ENCODE measurements at regions not wholly inside any gene's neighbourhood (a gene's known extent, or its start where the extent isn't known, plus 50 kb on each side); places are given as distances from the start of the nearest gene placed in this dataset.

DNA sequence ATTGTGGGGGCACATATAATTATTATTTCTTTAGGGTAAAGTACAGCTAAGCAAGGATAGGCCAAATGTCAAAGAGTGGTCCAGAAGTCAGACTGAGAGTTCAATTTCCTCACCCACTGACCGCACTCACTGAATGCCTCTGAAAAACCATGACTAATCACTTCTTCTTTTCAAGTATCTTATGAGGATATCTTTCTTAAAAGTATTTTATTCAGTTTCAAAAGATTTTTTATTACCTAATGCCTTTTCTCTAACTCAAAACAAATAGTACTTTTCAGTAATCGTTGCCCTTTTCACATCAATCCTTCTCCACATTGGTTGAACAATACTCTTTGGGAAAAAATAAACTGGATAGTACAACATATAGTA is 61.7 kb upstream of the CAMK2D start (continued):
- no peak for TF ChIP-seq ZZZ3 (IDR thresholded peaks at IDR 0.05; ENCODE audit: control insufficient read depth, insufficient read length, low read depth)
- TF ChIP-seq PML (IDR thresholded peaks at IDR 0.05; ENCODE audit: low read length): no peak
- no peak for TF ChIP-seq HDAC6 (IDR thresholded peaks at IDR 0.05; ENCODE audit: unreplicated experiment)
- TF ChIP-seq KLF5 (IDR thresholded peaks at IDR 0.05; ENCODE audit: partially characterized antibody): no peak
- TF ChIP-seq, protein P1, sequence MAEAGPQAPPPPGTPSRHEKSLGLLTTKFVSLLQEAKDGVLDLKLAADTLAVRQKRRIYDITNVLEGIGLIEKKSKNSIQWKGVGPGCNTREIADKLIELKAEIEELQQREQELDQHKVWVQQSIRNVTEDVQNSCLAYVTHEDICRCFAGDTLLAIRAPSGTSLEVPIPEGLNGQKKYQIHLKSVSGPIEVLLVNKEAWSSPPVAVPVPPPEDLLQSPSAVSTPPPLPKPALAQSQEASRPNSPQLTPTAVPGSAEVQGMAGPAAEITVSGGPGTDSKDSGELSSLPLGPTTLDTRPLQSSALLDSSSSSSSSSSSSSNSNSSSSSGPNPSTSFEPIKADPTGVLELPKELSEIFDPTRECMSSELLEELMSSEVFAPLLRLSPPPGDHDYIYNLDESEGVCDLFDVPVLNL (IDR thresholded peaks at IDR 0.05; ENCODE audit: low read depth, low read length): no peak
- no peak for TF ChIP-seq POLR2AphosphoS5 (IDR thresholded peaks at IDR 0.05; ENCODE audit: low read length)
- TF ChIP-seq, protein P2, sequence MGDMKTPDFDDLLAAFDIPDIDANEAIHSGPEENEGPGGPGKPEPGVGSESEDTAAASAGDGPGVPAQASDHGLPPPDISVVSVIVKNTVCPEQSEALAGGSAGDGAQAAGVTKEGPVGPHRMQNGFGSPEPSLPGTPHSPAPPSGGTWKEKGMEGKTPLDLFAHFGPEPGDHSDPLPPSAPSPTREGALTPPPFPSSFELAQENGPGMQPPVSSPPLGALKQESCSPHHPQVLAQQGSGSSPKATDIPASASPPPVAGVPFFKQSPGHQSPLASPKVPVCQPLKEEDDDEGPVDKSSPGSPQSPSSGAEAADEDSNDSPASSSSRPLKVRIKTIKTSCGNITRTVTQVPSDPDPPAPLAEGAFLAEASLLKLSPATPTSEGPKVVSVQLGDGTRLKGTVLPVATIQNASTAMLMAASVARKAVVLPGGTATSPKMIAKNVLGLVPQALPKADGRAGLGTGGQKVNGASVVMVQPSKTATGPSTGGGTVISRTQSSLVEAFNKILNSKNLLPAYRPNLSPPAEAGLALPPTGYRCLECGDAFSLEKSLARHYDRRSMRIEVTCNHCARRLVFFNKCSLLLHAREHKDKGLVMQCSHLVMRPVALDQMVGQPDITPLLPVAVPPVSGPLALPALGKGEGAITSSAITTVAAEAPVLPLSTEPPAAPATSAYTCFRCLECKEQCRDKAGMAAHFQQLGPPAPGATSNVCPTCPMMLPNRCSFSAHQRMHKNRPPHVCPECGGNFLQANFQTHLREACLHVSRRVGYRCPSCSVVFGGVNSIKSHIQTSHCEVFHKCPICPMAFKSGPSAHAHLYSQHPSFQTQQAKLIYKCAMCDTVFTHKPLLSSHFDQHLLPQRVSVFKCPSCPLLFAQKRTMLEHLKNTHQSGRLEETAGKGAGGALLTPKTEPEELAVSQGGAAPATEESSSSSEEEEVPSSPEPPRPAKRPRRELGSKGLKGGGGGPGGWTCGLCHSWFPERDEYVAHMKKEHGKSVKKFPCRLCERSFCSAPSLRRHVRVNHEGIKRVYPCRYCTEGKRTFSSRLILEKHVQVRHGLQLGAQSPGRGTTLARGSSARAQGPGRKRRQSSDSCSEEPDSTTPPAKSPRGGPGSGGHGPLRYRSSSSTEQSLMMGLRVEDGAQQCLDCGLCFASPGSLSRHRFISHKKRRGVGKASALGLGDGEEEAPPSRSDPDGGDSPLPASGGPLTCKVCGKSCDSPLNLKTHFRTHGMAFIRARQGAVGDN (IDR thresholded peaks at IDR 0.05): no peak
- TF ChIP-seq RAD21 (IDR thresholded peaks at IDR 0.05; ENCODE audit: insufficient read depth, low read depth, low read length): no peak
- peak; percentile 55; the same call in 1 of the 2 replicates for TF ChIP-seq TCF7 (IDR thresholded peaks at IDR 0.05; ENCODE audit: borderline replicate concordance)
- no peak for TF ChIP-seq GATAD2B (conservative IDR thresholded peaks at IDR 0.05; ENCODE audit: low read depth)
- TF ChIP-seq TCF12 (IDR thresholded peaks at IDR 0.05; ENCODE audit: low read depth, low read length): no peak
- TF ChIP-seq MTA3 (IDR thresholded peaks at IDR 0.05; ENCODE audit: borderline replicate concordance, low read length): peak; percentile 45; the same call in 1 of the 2 replicates
- TF ChIP-seq, protein P3, sequence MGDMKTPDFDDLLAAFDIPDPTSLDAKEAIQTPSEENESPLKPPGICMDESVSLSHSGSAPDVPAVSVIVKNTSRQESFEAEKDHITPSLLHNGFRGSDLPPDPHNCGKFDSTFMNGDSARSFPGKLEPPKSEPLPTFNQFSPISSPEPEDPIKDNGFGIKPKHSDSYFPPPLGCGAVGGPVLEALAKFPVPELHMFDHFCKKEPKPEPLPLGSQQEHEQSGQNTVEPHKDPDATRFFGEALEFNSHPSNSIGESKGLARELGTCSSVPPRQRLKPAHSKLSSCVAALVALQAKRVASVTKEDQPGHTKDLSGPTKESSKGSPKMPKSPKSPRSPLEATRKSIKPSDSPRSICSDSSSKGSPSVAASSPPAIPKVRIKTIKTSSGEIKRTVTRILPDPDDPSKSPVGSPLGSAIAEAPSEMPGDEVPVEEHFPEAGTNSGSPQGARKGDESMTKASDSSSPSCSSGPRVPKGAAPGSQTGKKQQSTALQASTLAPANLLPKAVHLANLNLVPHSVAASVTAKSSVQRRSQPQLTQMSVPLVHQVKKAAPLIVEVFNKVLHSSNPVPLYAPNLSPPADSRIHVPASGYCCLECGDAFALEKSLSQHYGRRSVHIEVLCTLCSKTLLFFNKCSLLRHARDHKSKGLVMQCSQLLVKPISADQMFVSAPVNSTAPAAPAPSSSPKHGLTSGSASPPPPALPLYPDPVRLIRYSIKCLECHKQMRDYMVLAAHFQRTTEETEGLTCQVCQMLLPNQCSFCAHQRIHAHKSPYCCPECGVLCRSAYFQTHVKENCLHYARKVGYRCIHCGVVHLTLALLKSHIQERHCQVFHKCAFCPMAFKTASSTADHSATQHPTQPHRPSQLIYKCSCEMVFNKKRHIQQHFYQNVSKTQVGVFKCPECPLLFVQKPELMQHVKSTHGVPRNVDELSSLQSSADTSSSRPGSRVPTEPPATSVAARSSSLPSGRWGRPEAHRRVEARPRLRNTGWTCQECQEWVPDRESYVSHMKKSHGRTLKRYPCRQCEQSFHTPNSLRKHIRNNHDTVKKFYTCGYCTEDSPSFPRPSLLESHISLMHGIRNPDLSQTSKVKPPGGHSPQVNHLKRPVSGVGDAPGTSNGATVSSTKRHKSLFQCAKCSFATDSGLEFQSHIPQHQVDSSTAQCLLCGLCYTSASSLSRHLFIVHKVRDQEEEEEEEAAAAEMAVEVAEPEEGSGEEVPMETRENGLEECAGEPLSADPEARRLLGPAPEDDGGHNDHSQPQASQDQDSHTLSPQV (IDR thresholded peaks at IDR 0.05): no peak
- no peak for TF ChIP-seq CHD1 (IDR thresholded peaks at IDR 0.05; ENCODE audit: low read depth, low read length)
- peak; percentile 94 for TF ChIP-seq NFIC (IDR thresholded peaks at IDR 0.05; ENCODE audit: low read depth, low read length)
- TF ChIP-seq ZNF622 (IDR thresholded peaks at IDR 0.05): no peak
- TF ChIP-seq SUZ12 (IDR thresholded peaks at IDR 0.05; ENCODE audit: unreplicated experiment): no peak
- TF ChIP-seq, protein P4, sequence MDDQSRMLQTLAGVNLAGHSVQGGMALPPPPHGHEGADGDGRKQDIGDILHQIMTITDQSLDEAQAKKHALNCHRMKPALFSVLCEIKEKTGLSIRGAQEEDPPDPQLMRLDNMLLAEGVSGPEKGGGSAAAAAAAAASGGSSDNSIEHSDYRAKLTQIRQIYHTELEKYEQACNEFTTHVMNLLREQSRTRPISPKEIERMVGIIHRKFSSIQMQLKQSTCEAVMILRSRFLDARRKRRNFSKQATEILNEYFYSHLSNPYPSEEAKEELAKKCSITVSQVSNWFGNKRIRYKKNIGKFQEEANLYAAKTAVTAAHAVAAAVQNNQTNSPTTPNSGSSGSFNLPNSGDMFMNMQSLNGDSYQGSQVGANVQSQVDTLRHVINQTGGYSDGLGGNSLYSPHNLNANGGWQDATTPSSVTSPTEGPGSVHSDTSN (IDR thresholded peaks at IDR 0.05; ENCODE audit: insufficient replicate concordance, low read depth, low read length): no peak
- TF ChIP-seq RCOR1 (conservative IDR thresholded peaks at IDR 0.05; ENCODE audit: low read depth, low read length): no peak
